ENCODE measurements at regions not wholly inside any gene's neighbourhood (a gene's known extent, or its start where the extent isn't known, plus 50 kb on each side); places are given as distances from the start of the nearest gene placed in this dataset.

DNA sequence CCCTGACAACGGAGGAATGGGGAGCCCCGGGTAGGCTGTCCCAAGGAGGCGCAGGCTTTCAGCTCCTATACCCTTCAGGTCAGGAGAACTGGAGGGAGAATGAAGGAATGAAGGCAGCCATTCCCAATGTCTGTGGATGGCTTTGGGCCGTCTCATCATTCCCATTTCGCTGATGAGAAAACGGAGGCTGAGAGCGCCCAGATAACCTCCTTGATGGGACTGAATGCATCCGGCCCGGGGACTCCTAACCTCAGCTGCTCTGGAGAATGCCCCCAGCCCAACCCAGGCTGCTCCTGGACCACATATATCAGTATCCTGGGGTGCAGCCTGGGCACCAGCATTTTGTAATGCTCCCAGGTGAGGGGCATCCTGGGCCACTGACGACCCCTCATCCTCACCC is 52.6 kb upstream of the RNU6ATAC start:
- Histone ChIP-seq H3K4me3 (replicated peaks; ENCODE audit: low read depth, low read length) (no peak overlapping the region), H3K36me3 (ENCODE audit: control insufficient read depth, insufficient read depth, low read length) (no peaks in the 10 kb centered on the region), H3K27me3 (replicated peaks; ENCODE audit: control insufficient read depth, insufficient read depth, low read length) (no peaks in the 10 kb centered on the region)
- TF ChIP-seq, protein P1, sequence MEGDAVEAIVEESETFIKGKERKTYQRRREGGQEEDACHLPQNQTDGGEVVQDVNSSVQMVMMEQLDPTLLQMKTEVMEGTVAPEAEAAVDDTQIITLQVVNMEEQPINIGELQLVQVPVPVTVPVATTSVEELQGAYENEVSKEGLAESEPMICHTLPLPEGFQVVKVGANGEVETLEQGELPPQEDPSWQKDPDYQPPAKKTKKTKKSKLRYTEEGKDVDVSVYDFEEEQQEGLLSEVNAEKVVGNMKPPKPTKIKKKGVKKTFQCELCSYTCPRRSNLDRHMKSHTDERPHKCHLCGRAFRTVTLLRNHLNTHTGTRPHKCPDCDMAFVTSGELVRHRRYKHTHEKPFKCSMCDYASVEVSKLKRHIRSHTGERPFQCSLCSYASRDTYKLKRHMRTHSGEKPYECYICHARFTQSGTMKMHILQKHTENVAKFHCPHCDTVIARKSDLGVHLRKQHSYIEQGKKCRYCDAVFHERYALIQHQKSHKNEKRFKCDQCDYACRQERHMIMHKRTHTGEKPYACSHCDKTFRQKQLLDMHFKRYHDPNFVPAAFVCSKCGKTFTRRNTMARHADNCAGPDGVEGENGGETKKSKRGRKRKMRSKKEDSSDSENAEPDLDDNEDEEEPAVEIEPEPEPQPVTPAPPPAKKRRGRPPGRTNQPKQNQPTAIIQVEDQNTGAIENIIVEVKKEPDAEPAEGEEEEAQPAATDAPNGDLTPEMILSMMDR (IDR thresholded peaks at IDR 0.05; ENCODE audit: insufficient read depth, low read length, poor library complexity, severe bottlenecking): no peak
- DNase-seq (ENCODE audit: extremely low read depth, insufficient read length): no peak

DNA sequence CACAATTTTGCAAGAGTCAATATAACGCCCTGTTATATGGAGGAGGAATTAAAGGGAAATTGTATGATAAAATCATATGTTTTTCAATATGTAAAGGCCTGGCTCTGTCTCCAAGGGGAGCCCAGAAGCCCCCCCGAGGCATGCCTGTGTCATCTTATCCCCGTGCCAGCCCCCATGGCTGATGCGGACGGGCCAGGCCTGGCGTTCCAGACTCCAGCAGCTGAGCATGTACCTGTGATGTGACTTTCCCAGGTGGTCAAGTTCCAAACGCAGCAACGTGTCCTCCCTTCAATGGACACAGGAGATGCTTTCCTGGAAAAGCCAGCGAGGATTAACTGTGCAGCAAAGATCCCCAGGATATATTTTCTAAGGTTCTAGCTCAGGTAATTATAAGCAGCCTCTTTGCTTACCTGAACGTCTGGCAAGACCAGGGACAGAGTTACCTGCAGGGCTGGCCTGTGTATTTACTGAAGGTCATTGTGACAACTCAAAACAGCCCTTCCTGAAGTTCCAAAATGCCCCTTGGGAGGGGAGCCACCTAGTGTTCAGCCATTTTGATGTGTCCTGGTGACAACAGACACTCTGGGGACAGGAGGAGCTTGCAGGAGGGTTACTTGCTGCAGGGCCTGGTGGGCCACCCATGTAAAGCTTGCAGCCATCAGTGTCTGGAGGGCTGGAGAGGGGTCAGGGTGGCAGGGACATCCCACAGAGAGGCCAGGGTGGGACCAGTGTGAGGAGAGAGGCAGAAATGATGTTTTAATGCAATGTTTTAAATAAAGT is 53.3 kb upstream of the RNU6ATAC start:
- no peak for DNase-seq (ENCODE audit: extremely low read depth, insufficient read length)
- TF ChIP-seq, protein P1 (IDR thresholded peaks at IDR 0.05; ENCODE audit: insufficient read depth, low read length, poor library complexity, severe bottlenecking): peak; percentile 18
- Histone ChIP-seq H3K27me3 (replicated peaks; ENCODE audit: control insufficient read depth, insufficient read depth, low read length) (no peaks in the 10 kb centered on the region), H3K4me3 (replicated peaks; ENCODE audit: low read depth, low read length) (no peak overlapping the region), H3K36me3 (ENCODE audit: control insufficient read depth, insufficient read depth, low read length) (no peaks in the 10 kb centered on the region)

DNA sequence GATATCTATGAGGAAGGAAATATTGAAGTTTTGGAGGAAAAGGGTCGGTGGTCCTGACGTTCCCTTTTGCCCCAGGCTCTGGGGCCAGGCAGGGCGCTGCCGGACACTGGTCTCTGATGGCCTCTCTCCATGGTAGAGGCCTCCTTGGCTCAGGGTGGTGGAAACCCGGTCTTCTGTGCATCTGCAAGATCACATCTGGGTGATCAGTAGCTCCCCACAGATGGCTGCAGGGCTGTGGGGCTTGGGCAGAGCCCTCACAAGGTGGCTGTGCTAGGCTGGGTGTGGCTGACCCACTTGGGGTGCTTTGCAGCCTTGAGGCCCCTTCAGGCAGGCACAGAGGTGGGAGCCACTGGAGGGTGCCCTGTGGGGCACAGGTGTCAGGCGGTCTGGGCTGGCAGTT is 53.9 kb upstream of the RNU6ATAC start:
- H3K36me3 ChIP-seq (ENCODE audit: control insufficient read depth, insufficient read depth, low read length): no peaks in the 10 kb centered on the region
- no peak for DNase-seq (ENCODE audit: extremely low read depth, insufficient read length)
- H3K27me3 ChIP-seq (replicated peaks; ENCODE audit: control insufficient read depth, insufficient read depth, low read length): no peaks in the 10 kb centered on the region
- TF ChIP-seq, protein P1 (IDR thresholded peaks at IDR 0.05; ENCODE audit: insufficient read depth, low read length, poor library complexity, severe bottlenecking): no peak
- H3K4me3 ChIP-seq (replicated peaks; ENCODE audit: low read depth, low read length): no peak overlapping the region

DNA sequence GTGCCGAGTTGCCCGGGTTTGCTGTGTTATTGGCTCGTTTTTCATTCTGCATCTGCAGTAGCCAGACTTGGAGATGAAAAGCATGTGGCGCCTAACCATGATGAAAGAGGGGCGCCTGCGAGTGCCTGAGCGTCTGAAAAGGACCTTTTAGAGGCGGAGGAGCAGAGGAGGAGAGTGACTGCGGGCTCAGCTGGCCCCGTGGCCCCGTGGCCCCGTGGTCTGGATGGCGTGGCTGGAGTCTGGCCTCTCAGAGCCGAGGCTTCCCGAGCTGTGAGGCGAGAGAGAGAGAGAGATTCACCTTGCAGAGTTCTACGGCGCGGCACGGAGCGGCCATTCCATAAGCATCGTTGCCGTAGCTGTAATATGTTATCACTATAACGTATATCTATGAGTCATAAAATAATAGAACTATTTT is 55.3 kb upstream of the RNU6ATAC start:
- no peaks in the 10 kb centered on the region for H3K36me3 ChIP-seq (ENCODE audit: control insufficient read depth, insufficient read depth, low read length)
- H3K4me3 ChIP-seq (replicated peaks; ENCODE audit: low read depth, low read length): no peak overlapping the region
- DNase-seq (ENCODE audit: extremely low read depth, insufficient read length): no peak
- H3K27me3 ChIP-seq (replicated peaks; ENCODE audit: control insufficient read depth, insufficient read depth, low read length): no peaks in the 10 kb centered on the region; the same call in none of the 2 replicates
- TF ChIP-seq, protein P1 (IDR thresholded peaks at IDR 0.05; ENCODE audit: insufficient read depth, low read length, poor library complexity, severe bottlenecking): no peak

DNA sequence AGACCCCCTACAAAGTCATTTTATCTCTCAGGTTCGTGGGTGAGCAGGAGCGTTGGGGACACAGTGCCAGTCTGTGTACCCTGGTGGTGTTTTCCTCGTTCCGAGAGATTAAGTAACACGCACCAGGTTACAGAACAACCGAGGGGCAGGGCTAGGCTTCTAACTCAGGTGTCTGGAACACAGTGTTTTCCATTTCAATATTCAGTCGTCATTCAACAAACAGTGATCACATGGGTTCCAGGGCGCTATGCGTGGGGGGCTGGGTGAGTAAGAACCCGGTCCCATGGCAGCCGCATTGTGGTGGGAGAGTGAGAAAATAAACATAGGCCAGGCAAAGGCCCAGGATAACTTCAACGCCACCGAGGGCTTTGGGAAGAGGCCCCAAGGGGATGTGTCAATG is 55.9 kb upstream of the RNU6ATAC start:
- Histone ChIP-seq H3K4me3 (replicated peaks; ENCODE audit: low read depth, low read length) (no peak overlapping the region), H3K27me3 (replicated peaks; ENCODE audit: control insufficient read depth, insufficient read depth, low read length) (no peaks in the 10 kb centered on the region; the same call in none of the 2 replicates), H3K36me3 (ENCODE audit: control insufficient read depth, insufficient read depth, low read length) (no peaks in the 10 kb centered on the region)
- TF ChIP-seq, protein P1 (IDR thresholded peaks at IDR 0.05; ENCODE audit: insufficient read depth, low read length, poor library complexity, severe bottlenecking): no peak
- no peak for DNase-seq (ENCODE audit: extremely low read depth, insufficient read length)

Data from GM06990 (cell line).